Activated CD4-positive, alpha-beta T cell treated with anti-CD3 and anti-CD28 coated beads, Interleukin-2, amount 50 U/mL, for 1 hour (primary cell): ENCODE measurements at regions not wholly inside any gene's neighbourhood (a gene's known extent, or its start where the extent isn't known, plus 50 kb on each side); places are given as distances from the start of the nearest gene placed in this dataset.

Experiments used
- DNase-seq: peaks from one replicate; pipeline ENCODE4 v3.0.0-alpha.2; 2020

GRCh38 chr14:34238610-34239009 is 223.4 kb downstream of the SPTSSA start:
- no peak for DNase-seq

GRCh38 chr14:34237677-34238076 is 224.4 kb downstream of the SPTSSA start:
- no peak for DNase-seq

GRCh38 chr14:34237081-34237480 is 225.0 kb downstream of the SPTSSA start:
- DNase-seq: no peak

- no peak for DNase-seq
Observed at GRCh38 chr14:34235643-34236300, 226.3 kb downstream of the SPTSSA start.

- DNase-seq: no peak
Observed at GRCh38 chr14:34234258-34234657, 227.8 kb downstream of the SPTSSA start.

- DNase-seq: no peak
Observed at GRCh38 chr14:34233619-34234018, 228.4 kb downstream of the SPTSSA start.

- no peak for DNase-seq
Observed at GRCh38 chr14:34232790-34233189, 229.2 kb downstream of the SPTSSA start.

- no peak for DNase-seq
Observed at GRCh38 chr14:34231626-34232025, 230.4 kb downstream of the SPTSSA start.

GRCh38 chr14:34229140-34229539 is 232.9 kb downstream of the SPTSSA start:
- DNase-seq: no peak

GRCh38 chr14:34228650-34228976 is 233.4 kb downstream of the SPTSSA start:
- no peak for DNase-seq

- peak; percentile 47 for DNase-seq
Observed at GRCh38 chr14:34227834-34228649, 234.0 kb downstream of the SPTSSA start.

GRCh38 chr14:34224221-34224620 is 237.8 kb downstream of the SPTSSA start:
- no peak for DNase-seq

GRCh38 chr14:34223373-34224148 is 238.5 kb downstream of the SPTSSA start:
- no peak for DNase-seq

GRCh38 chr14:34222867-34223266 is 239.2 kb downstream of the SPTSSA start:
- DNase-seq: no peak

GRCh38 chr14:34222122-34222521 is 239.9 kb downstream of the SPTSSA start:
- DNase-seq: no peak

GRCh38 chr14:34220921-34221320 is 241.1 kb downstream of the SPTSSA start:
- DNase-seq: no peak

- DNase-seq: no peak
Observed at GRCh38 chr14:34220378-34220706, 241.7 kb downstream of the SPTSSA start.

- DNase-seq: no peak
Observed at GRCh38 chr14:34219661-34220377, 242.2 kb downstream of the SPTSSA start.

- no peak for DNase-seq
Observed at GRCh38 chr14:34218881-34219280, 243.2 kb downstream of the SPTSSA start.

- no peak for DNase-seq
Observed at GRCh38 chr14:34214961-34215360, 247.1 kb downstream of the SPTSSA start.

GRCh38 chr14:34213332-34213731 is 248.7 kb downstream of the SPTSSA start:
- no peak for DNase-seq

GRCh38 chr14:34212172-34212929 is 249.7 kb downstream of the SPTSSA start:
- DNase-seq: no peak

- DNase-seq: no peak
Observed at GRCh38 chr14:34211732-34212131, 250.3 kb downstream of the SPTSSA start.
